ENCODE measurements at regions not wholly inside any gene's neighbourhood (a gene's known extent, or its start where the extent isn't known, plus 50 kb on each side); places are given as distances from the start of the nearest gene placed in this dataset.

- TF ChIP-seq CTCF (CRISPR knock-in tag; IDR thresholded peaks at IDR 0.05) (no peak), ZNF670 (CRISPR knock-in tag; IDR thresholded peaks at IDR 0.05; ENCODE audit: borderline replicate concordance) (no peak), ZNF235 (CRISPR knock-in tag; IDR thresholded peaks at IDR 0.05; ENCODE audit: borderline replicate concordance) (no peak), EP300 (IDR thresholded peaks at IDR 0.05; ENCODE audit: low read depth in 2 of 2, low read length in 2 of 2) (no peak), EP300 (CRISPR knock-in tag; IDR thresholded peaks at IDR 0.05; ENCODE audit: borderline replicate concordance) (no peak), RNF2 (conservative IDR thresholded peaks at IDR 0.05; ENCODE audit: low read depth) (no peak), EZH2 (conservative IDR thresholded peaks at IDR 0.05; ENCODE audit: low read depth, low read length) (no peak), POLR2A (IDR thresholded peaks at IDR 0.05; ENCODE audit: insufficient read depth in 1 of 2, low read depth in 2 of 2, low read length in 2 of 2) (no peak), JUNB (CRISPR knock-in tag; IDR thresholded peaks at IDR 0.05; ENCODE audit: borderline replicate concordance) (no peak), NFAT5 (CRISPR knock-in tag; IDR thresholded peaks at IDR 0.05) (no peak), ZNF510 (CRISPR knock-in tag; IDR thresholded peaks at IDR 0.05; ENCODE audit: low read depth) (no peak), REL (CRISPR knock-in tag; conservative IDR thresholded peaks at IDR 0.05) (no peak), ZBTB33 (CRISPR knock-in tag; IDR thresholded peaks at IDR 0.05) (no peak), ZNF292 (CRISPR knock-in tag; IDR thresholded peaks at IDR 0.05; ENCODE audit: borderline replicate concordance, low read depth) (no peak), FOXK2 (IDR thresholded peaks at IDR 0.05) (no peak)
Observed at GRCh38 chr16:73143002-73143401, 95.1 kb upstream of the ZFHX3 start.

All from HepG2 (cell line).